SK-N-SH (cell line): ENCODE measurements at regions not wholly inside any gene's neighbourhood (a gene's known extent, or its start where the extent isn't known, plus 50 kb on each side); places are given as distances from the start of the nearest gene placed in this dataset.

ENCODE experiments used
- CTCF ChIA-PET: fragments of 300-600, 350-600 bp; formaldehyde crosslinking; extraction: SDS; loops from one replicate; lab custom pipeline; 2021; lab: Yijun Ruan, JAX
- POLR2A ChIA-PET: fragments of 350-600 bp; sonication (Branson Sonifier 250); formaldehyde crosslinking; extraction: SDS; loops from one replicate; lab custom pipeline; 2020; ENCODE audit warnings: antibody characterized with exemption, inconsistent platforms; lab: Yijun Ruan, JAX
- DNase-seq: peaks from one replicate; pipeline ENCODE4 v3.0.0; 2012
- H2AFZ ChIP-seq: fragments of 200-600 bp; sonication (generic); 2 replicates; pipeline ENCODE4 v1.8.1; 2016; ENCODE audit warnings: antibody characterized with exemption, mild to moderate bottlenecking, low read depth
- H3F3A ChIP-seq: fragments of 200-600 bp; sonication (generic); replicated peaks from 2 replicates; pipeline ENCODE3; 2016; ENCODE audit warnings: antibody characterized with exemption, mild to moderate bottlenecking; ENCODE audit not compliant: insufficient read depth
- H3K27ac ChIP-seq, 2 experiments: fragments of 200-500 bp in 1 of 2; fragments of 200-600 bp in 1 of 2; sonication (Bioruptor generic) in 1 of 2; sonication (generic), shearing (Covaris generic) in 1 of 2; 2 replicates each; pipeline versions ENCODE4 v1.5.1 to v1.6.1; 2014 to 2016; ENCODE audit warnings: low read depth in 2 of 2, inconsistent platforms in 1 of 2, low read length in 1 of 2, mild to moderate bottlenecking in 1 of 2, mixed read lengths in 1 of 2
- H3K27me3 ChIP-seq: fragments of 200-600 bp; sonication (generic), shearing (Covaris generic); 2 replicates; pipeline ENCODE4 v1.6.1; 2016; ENCODE audit warnings: mixed run types; ENCODE audit not compliant: insufficient read depth
- H3K36me3 ChIP-seq, 2 experiments: fragments of 200-500 bp in 1 of 2; fragments of 200-600 bp in 1 of 2; sonication (Bioruptor generic) in 1 of 2; sonication (generic) in 1 of 2; replicated peaks in 1 of 2; 2 replicates each; pipeline versions ENCODE3 to v1.5.1; 2014 to 2016; ENCODE audit warnings: low read length in 1 of 2, mild to moderate bottlenecking in 1 of 2; ENCODE audit not compliant: insufficient read depth in 2 of 2, control insufficient read depth in 1 of 2
- H3K4me1 ChIP-seq, 2 experiments: fragments of 200-500 bp in 1 of 2; fragments of 200-600 bp in 1 of 2; sonication (Bioruptor generic) in 1 of 2; sonication (generic), shearing (Covaris generic) in 1 of 2; 2 replicates each; pipeline versions ENCODE4 v1.5.1 to v1.6.1; 2014 to 2016; ENCODE audit warnings: low read depth in 1 of 2, low read length in 1 of 2, mixed run types in 1 of 2; ENCODE audit not compliant: insufficient read depth in 2 of 2, control insufficient read depth in 1 of 2
- H3K4me2 ChIP-seq: fragments of 200-600 bp; sonication (generic), shearing (Covaris generic); 2 replicates; pipeline ENCODE4 v1.6.1; 2017; ENCODE audit warnings: mixed run types
- H3K4me3 ChIP-seq, 2 experiments: fragments of 200-500 bp in 1 of 2; fragments of 200-600 bp in 1 of 2; sonication (Bioruptor generic) in 1 of 2; sonication (generic), shearing (Covaris generic) in 1 of 2; 2 replicates each; pipeline versions ENCODE4 v1.5.1 to v1.8.1; 2014 to 2016; ENCODE audit warnings: low read depth in 2 of 2, inconsistent platforms in 1 of 2, low read length in 1 of 2, mild to moderate bottlenecking in 1 of 2, mixed read lengths in 1 of 2, moderate library complexity in 1 of 2
- H3K79me2 ChIP-seq: fragments of 200-600 bp; sonication (generic); 2 replicates; pipeline ENCODE4 v1.8.1; 2017; ENCODE audit warnings: mild to moderate bottlenecking; ENCODE audit not compliant: insufficient read depth
- H3K9ac ChIP-seq: fragments of 200-600 bp; sonication (generic); 2 replicates; pipeline ENCODE4 v1.6.1; 2017; ENCODE audit warnings: mixed run types
- H3K9me2 ChIP-seq: fragments of 200-600 bp; sonication (generic); 2 replicates; pipeline ENCODE4 v1.6.1; 2017; ENCODE audit warnings: mixed run types
- H3K9me3 ChIP-seq: fragments of 200-600 bp; sonication (generic); 2 replicates; pipeline ENCODE4 v1.6.1; 2017; ENCODE audit warnings: mixed run types, mild to moderate bottlenecking, moderate library complexity
- H4K20me1 ChIP-seq: fragments of 200-600 bp; sonication (generic); 2 replicates; pipeline ENCODE4 v1.6.1; 2017; ENCODE audit warnings: mild to moderate bottlenecking, mixed run types; ENCODE audit not compliant: insufficient read depth
- CTCF ChIP-seq: fragments of 200-600 bp; sonication (generic); IDR thresholded peaks from 2 replicates; pipeline ENCODE4 v1.6.1; 2017; ENCODE audit warnings: antibody characterized with exemption, mild to moderate bottlenecking, moderate library complexity
- ELF1 ChIP-seq: IDR thresholded peaks from 2 replicates; pipeline ENCODE4 v1.4.0; 2012
- FOSL2 ChIP-seq: IDR thresholded peaks from 2 replicates; pipeline ENCODE4 v1.4.0; 2012; ENCODE audit warnings: low read depth, mild to moderate bottlenecking, moderate library complexity, borderline replicate concordance
- GATA2 ChIP-seq: sonication (generic); formaldehyde crosslinking; IDR thresholded peaks from 2 replicates; pipeline ENCODE4 v1.5.0; 2020; ENCODE audit warnings: mild to moderate bottlenecking, missing genetic modification reagents
- POLR2AphosphoS5 ChIP-seq: IDR thresholded peaks from 2 replicates; pipeline ENCODE4 v1.6.1; 2012; ENCODE audit warnings: low read depth, low read length
- RXRA ChIP-seq: IDR thresholded peaks from 2 replicates; pipeline ENCODE4 v1.4.0; 2012; ENCODE audit warnings: low read depth, mild to moderate bottlenecking, borderline replicate concordance
- SIN3A ChIP-seq: IDR thresholded peaks from 2 replicates; pipeline ENCODE4 v1.6.1; 2012; ENCODE audit warnings: low read depth, mild to moderate bottlenecking, low read length, moderate library complexity, borderline replicate concordance
- SMC3 ChIP-seq: IDR thresholded peaks from 2 replicates; pipeline ENCODE4 v1.6.1; 2012; ENCODE audit warnings: low read depth, low read length, improper control_type of control experiment
- USF2 ChIP-seq: fragments of 150-350 bp; IDR thresholded peaks from 2 replicates; pipeline ENCODE4 v1.6.1; 2017; ENCODE audit warnings: antibody characterized with exemption, low read length, low read depth, borderline replicate concordance
- ZBTB33 ChIP-seq: IDR thresholded peaks from 2 replicates; pipeline ENCODE4 v1.4.0; 2012; ENCODE audit warnings: low read depth, borderline replicate concordance
- WGBS: methylation state at CpG from one replicate; pipeline ENCODE4 v1.1.6; 2017; ENCODE audit warnings: low lambda C conversion rate; 5-methylcytosine and 5-hydroxymethylcytosine counted together
- TF ChIP-seq, protein P1 (sequence below): IDR thresholded peaks from 2 replicates; pipeline ENCODE4; 2012
- TF ChIP-seq, protein P2 (sequence below): fragments of 150-350 bp; IDR thresholded peaks from 2 replicates; pipeline ENCODE4 v1.6.1; 2016; ENCODE audit warnings: mild to moderate bottlenecking, low read depth, low read length

GRCh38 chr3:135652388-135652787 lies 313.1 kb upstream of the PPP2R3A start:
- Histone ChIP-seq H3K36me3 (no peaks in the 10 kb centered on the region), H4K20me1 (no peaks in the 10 kb centered on the region), H3K4me2 (no peak overlapping the region), H3K4me3 (no peak overlapping the region), H3F3A (no peaks in the 10 kb centered on the region), H3K9me2 (no peaks in the 10 kb centered on the region), H3K79me2 (no peaks in the 10 kb centered on the region), H3K4me1 (no peaks in the 10 kb centered on the region), H3K27ac (no peak overlapping the region), H3K27me3 (no peaks in the 10 kb centered on the region), H3K9ac (no peak overlapping the region), H3K9me3 (no peaks in the 10 kb centered on the region), H2AFZ (no peak overlapping the region)
- WGBS = 16% methylated on average over 3 of the region's 3 CpGs
- no peak for DNase-seq
- ChIA-PET CTCF (no interaction called here), POLR2A (no interaction called here)
- TF ChIP-seq ELF1 (no peak), USF2 (no peak), SIN3A (no peak), RXRA (no peak), GATA2 (CRISPR knock-in tag) (no peak), FOSL2 (no peak), POLR2AphosphoS5 (no peak), ZBTB33 (no peak), SMC3 (no peak), CTCF (no peak)
- TF ChIP-seq, protein P1, sequence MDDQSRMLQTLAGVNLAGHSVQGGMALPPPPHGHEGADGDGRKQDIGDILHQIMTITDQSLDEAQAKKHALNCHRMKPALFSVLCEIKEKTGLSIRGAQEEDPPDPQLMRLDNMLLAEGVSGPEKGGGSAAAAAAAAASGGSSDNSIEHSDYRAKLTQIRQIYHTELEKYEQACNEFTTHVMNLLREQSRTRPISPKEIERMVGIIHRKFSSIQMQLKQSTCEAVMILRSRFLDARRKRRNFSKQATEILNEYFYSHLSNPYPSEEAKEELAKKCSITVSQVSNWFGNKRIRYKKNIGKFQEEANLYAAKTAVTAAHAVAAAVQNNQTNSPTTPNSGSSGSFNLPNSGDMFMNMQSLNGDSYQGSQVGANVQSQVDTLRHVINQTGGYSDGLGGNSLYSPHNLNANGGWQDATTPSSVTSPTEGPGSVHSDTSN = no peak
- TF ChIP-seq, protein P2, sequence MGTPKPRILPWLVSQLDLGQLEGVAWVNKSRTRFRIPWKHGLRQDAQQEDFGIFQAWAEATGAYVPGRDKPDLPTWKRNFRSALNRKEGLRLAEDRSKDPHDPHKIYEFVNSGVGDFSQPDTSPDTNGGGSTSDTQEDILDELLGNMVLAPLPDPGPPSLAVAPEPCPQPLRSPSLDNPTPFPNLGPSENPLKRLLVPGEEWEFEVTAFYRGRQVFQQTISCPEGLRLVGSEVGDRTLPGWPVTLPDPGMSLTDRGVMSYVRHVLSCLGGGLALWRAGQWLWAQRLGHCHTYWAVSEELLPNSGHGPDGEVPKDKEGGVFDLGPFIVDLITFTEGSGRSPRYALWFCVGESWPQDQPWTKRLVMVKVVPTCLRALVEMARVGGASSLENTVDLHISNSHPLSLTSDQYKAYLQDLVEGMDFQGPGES = no peak
